Spleen (tissue), 11 donors: ENCODE measurements at regions not wholly inside any gene's neighbourhood (a gene's known extent, or its start where the extent isn't known, plus 50 kb on each side); places are given as distances from the start of the nearest gene placed in this dataset.

Experiments
- DNase-seq: peaks from one replicate; pipeline ENCODE4 v3.0.0-alpha.2; 2020
- H3K27ac ChIP-seq, 8 donors: fragments of 200-600 bp; sonication (generic) in 7 of 8; 1 replicate in 4 of 8; 2 replicates in 4 of 8; pipeline versions ENCODE4 v1.5.0 to v1.8.0; 2016 to 2021; ENCODE audit warnings: inconsistent platforms in 4 of 8, mild to moderate bottlenecking in 4 of 8, moderate library complexity in 1 of 8
- H3K27me3 ChIP-seq, 7 donors: fragments of 200-600 bp; sonication (generic) in 6 of 7; replicated peaks in 1 of 7; 1 replicate in 4 of 7; 2 replicates in 3 of 7; pipeline versions ENCODE4 v1.5.0 to v1.8.0; 2016 to 2021; ENCODE audit warnings: inconsistent platforms in 3 of 7, mild to moderate bottlenecking in 1 of 7
- H3K36me3 ChIP-seq, 6 donors: fragments of 200-600 bp; sonication (generic) in 5 of 6; 1 replicate in 4 of 6; 2 replicates in 2 of 6; pipeline versions ENCODE4 v1.5.0 to v1.8.0; 2016 to 2021; ENCODE audit warnings: inconsistent platforms in 2 of 6
- H3K4me1 ChIP-seq, 6 donors: fragments of 200-600 bp; sonication (generic) in 5 of 6; 1 replicate in 3 of 6; 2 replicates in 3 of 6; pipeline versions ENCODE4 v1.5.0 to v1.8.0; 2016 to 2021; ENCODE audit warnings: inconsistent platforms in 3 of 6
- H3K4me3 ChIP-seq, 8 donors: fragments of 200-600 bp; sonication (generic) in 7 of 8; 1 replicate in 4 of 8; 2 replicates in 4 of 8; pipeline versions ENCODE4 v1.5.0 to v1.8.0; 2016 to 2021; ENCODE audit warnings: inconsistent platforms in 4 of 8, mild to moderate bottlenecking in 4 of 8, moderate library complexity in 2 of 8
- H3K9me3 ChIP-seq, 8 donors: fragments of 200-600 bp; sonication (generic) in 7 of 8; 1 replicate in 4 of 8; 2 replicates in 4 of 8; pipeline versions ENCODE4 v1.5.0 to v1.8.0; 2016 to 2021; ENCODE audit warnings: inconsistent platforms in 4 of 8
- POLR2A ChIP-seq, 3 donors: fragments of 450-650 bp; IDR thresholded peaks; one replicate each; pipeline ENCODE4 v1.5.1; 2017; ENCODE audit warnings: antibody characterized with exemption in 3 of 3, mild to moderate bottlenecking in 1 of 3
- POLR2AphosphoS5 ChIP-seq, 3 donors: sonication (generic); formaldehyde crosslinking; IDR thresholded peaks; one replicate each; pipeline ENCODE4 v1.5.1; 2017; ENCODE audit warnings: antibody characterized with exemption in 3 of 3
- WGBS, 5 donors: extraction: QIAGEN DNeasy Blood & Tissue Kit in 3 of 5; methylation state at CpG; one replicate each; pipeline versions ENCODE4 v1.1.5 to v1.1.7; 2013 to 2018; 5-methylcytosine and 5-hydroxymethylcytosine counted together
- intact Hi-C: fragments of 100-400 bp; cut with DNase I; formaldehyde crosslinking; loops from one replicate; pipeline ENCODE4 v1.15.0; 2023; ENCODE audit warnings: low total_unique reads
- TF ChIP-seq, protein P1 (sequence below), 11 experiments: fragments of 200-600 bp in 7 of 11; fragments of 450-650 bp in 4 of 11; sonication (generic) in 4 of 11; IDR thresholded peaks in 8 of 11; conservative IDR thresholded peaks in 3 of 11; 1 replicate in 7 of 11; 2 replicates in 4 of 11; pipeline versions ENCODE4 v1.4.0 to v1.8.0; 2016 to 2021; ENCODE audit warnings: antibody characterized with exemption in 11 of 11, inconsistent platforms in 4 of 11, mild to moderate bottlenecking in 1 of 11
- donor health status: healthy with polysubstance abuse.
- donor health status: DM: no; HTN: no; CAD: no; lungs with moderate emphysema.
- donor health status: DM: no; HTN: no; CAD: no.
- donor health status: Bipolar disorder and iron deficiency.
- donor health status: healthy.
- donor health status: DM: no; HTN: no; CAD: no.
- donor health status: DM: yes; HTN: yes; CAD: no.

DNA sequence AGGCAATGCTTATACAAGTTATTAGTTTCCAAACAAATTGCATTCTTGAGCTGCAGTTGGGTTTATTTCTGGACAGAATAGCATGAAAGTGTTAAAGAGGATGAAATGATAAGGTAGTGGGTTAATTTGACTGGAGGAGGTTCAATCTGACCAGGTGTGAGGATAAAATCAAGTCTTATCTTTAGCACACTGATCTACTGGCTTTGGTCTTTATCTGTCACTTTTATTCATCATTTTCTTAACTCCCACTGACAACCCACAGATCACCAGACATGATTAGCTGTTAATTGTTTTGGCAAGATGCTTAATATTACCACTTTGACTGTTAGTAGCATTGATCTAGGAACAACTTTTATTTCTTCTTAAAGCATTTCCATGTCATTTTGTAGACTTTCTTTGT lies 74.4 kb upstream of the CNTLN start:
- Histone ChIP-seq H3K27ac (no peak overlapping the region), H3K27me3 (no peaks in the 10 kb centered on the region), H3K4me1 (no peaks in the 10 kb centered on the region), H3K9me3 (no peaks in the 10 kb centered on the region), H3K4me3 (no peak overlapping the region), H3K36me3 (no peaks in the 10 kb centered on the region)
- DNase-seq, result no peak
- TF ChIP-seq, protein P1, sequence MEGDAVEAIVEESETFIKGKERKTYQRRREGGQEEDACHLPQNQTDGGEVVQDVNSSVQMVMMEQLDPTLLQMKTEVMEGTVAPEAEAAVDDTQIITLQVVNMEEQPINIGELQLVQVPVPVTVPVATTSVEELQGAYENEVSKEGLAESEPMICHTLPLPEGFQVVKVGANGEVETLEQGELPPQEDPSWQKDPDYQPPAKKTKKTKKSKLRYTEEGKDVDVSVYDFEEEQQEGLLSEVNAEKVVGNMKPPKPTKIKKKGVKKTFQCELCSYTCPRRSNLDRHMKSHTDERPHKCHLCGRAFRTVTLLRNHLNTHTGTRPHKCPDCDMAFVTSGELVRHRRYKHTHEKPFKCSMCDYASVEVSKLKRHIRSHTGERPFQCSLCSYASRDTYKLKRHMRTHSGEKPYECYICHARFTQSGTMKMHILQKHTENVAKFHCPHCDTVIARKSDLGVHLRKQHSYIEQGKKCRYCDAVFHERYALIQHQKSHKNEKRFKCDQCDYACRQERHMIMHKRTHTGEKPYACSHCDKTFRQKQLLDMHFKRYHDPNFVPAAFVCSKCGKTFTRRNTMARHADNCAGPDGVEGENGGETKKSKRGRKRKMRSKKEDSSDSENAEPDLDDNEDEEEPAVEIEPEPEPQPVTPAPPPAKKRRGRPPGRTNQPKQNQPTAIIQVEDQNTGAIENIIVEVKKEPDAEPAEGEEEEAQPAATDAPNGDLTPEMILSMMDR (IDR thresholded peaks at IDR 0.05 in 8 of 11, conservative IDR thresholded peaks at IDR 0.05 in 3 of 11), result no peak
- TF ChIP-seq POLR2AphosphoS5 (IDR thresholded peaks at IDR 0.05) (no peak), POLR2A (IDR thresholded peaks at IDR 0.05) (no peak)
- intact Hi-C loops, result no loop called here

DNA sequence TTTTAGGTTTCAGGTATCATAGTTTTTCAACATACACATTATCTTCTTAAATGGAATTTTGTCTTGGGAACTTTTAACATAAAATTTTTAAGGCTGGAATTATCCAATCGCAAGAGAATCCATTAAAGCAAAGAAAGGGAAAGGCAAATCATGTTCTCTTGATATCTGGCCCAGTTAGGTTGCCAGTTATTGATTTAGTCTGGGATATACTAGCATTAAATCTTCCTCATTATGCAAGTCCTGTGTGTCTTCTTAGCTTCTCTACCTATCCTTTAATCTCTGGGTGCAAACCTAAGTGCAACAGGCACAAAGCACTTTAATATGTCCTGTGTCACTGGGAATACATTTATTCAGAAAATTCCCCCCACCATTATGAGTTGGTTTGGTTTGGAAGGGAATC lies 75.4 kb upstream of the CNTLN start:
- H3K9me3 ChIP-seq, result no peaks in the 10 kb centered on the region
- TF ChIP-seq, protein P1 (IDR thresholded peaks at IDR 0.05 in 8 of 11, conservative IDR thresholded peaks at IDR 0.05 in 3 of 11), result no peak
- no peak for TF ChIP-seq POLR2AphosphoS5 (IDR thresholded peaks at IDR 0.05)
- no peak for TF ChIP-seq POLR2A (IDR thresholded peaks at IDR 0.05)
- no peaks in the 10 kb centered on the region for H3K27me3 ChIP-seq
- no peak overlapping the region for H3K4me3 ChIP-seq
- H3K36me3 ChIP-seq, result no peaks in the 10 kb centered on the region
- WGBS, 5 donors, result 77 to 90% (median 84%) methylated on average over 1 of the region's 1 CpG
- no peak overlapping the region for H3K27ac ChIP-seq
- intact Hi-C loops, result no loop called here
- H3K4me1 ChIP-seq, result no peaks in the 10 kb centered on the region
- no peak for DNase-seq

DNA sequence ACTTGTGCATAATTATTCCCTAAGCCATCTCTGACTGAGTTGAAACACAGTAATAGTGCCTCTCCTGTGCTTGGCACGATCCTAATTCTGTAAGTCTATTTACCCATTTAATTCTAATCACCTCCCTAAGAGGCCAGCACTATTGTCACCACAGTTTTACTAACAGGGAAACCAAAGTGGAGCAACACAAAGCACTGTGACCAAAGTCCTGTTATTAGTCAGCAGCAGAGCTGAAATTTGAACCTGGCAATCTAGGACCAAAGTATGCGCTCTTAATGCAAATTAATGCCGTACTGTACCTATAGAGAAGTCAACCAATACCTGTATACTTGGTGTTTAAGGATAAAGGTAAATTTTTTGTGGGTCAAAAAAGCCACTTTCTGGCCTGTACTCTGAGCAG lies 77.1 kb upstream of the CNTLN start:
- no peaks in the 10 kb centered on the region for H3K9me3 ChIP-seq
- H3K4me3 ChIP-seq, result no peak overlapping the region
- TF ChIP-seq, protein P1 (IDR thresholded peaks at IDR 0.05 in 8 of 11, conservative IDR thresholded peaks at IDR 0.05 in 3 of 11), result no peak
- TF ChIP-seq POLR2AphosphoS5 (IDR thresholded peaks at IDR 0.05) (no peak), POLR2A (IDR thresholded peaks at IDR 0.05) (no peak)
- no peaks in the 10 kb centered on the region for H3K4me1 ChIP-seq
- 62 to 93% (median 62%) methylated on average over 3 of the region's 3 CpGs for WGBS, 5 donors
- intact Hi-C loops, result no loop called here
- no peak overlapping the region for H3K27ac ChIP-seq
- no peak for DNase-seq
- no peaks in the 10 kb centered on the region for H3K27me3 ChIP-seq
- H3K36me3 ChIP-seq, result no peaks in the 10 kb centered on the region

DNA sequence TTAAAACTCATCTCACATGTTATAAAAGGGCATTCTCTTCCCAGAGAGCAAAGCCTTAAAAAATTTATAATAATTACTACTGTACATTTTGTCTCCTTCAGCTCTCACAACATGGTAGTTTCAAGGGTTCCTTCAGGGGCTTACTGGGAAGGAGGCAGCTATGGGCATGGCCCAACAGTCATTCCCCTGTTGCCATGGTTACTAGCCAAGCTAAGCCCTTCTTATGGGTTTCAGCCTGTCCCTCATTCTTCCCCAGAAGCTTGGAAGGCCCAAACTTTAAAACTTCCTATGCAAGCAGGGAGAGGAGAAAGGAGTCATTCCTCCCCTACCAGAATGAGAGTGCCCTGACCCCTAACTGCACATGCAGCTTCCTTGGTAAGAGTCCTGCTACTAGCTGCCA lies 82.2 kb upstream of the CNTLN start:
- no peak for TF ChIP-seq POLR2AphosphoS5 (IDR thresholded peaks at IDR 0.05)
- no peak for TF ChIP-seq POLR2A (IDR thresholded peaks at IDR 0.05)
- TF ChIP-seq, protein P1 (IDR thresholded peaks at IDR 0.05 in 8 of 11, conservative IDR thresholded peaks at IDR 0.05 in 3 of 11), result no peak
- intact Hi-C loops, result no loop called here

More for the DNA sequence above, 82.2 kb upstream of the CNTLN start:
- Histone ChIP-seq H3K4me1 (no peaks in the 10 kb centered on the region), H3K4me3 (no peak overlapping the region), H3K9me3 (peaks cover 0 to 3% (median 0%) of the 10 kb centered on the region in 8 donors), H3K27ac (no peak overlapping the region), H3K27me3 (no peaks in the 10 kb centered on the region), H3K36me3 (no peaks in the 10 kb centered on the region)
- no peak for DNase-seq
